RPMI8226 (cell line): ENCODE measurements at regions not wholly inside any gene's neighbourhood (a gene's known extent, or its start where the extent isn't known, plus 50 kb on each side); places are given as distances from the start of the nearest gene placed in this dataset.

Source experiments
- DNase-seq: peaks from one replicate; pipeline ENCODE4 v3.0.0-alpha.2; 2015

GRCh38 chr5:167810573-167810972 lies 480.9 kb upstream of the WWC1 start:
- DNase-seq: no peak

DNA sequence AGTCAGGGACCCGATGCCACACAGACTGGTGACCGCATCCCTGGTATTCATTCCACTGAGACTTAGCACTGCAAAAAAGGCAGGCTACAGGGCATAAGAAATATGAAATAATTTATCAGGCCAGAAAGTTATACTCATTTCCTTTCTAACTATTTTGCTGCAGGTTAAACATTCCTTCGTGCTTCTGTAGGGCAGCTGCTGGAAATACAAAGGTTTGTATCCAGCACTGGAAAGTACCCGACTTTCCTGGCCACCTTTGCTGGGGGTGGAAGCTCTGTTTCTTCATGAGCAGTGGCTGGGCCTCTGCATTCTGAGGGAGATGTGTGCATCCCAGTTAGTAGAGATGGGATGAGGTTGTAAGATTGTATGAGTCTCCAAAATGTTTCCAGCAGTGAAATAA lies 478.6 kb upstream of the WWC1 start:
- no peak for DNase-seq

DNA sequence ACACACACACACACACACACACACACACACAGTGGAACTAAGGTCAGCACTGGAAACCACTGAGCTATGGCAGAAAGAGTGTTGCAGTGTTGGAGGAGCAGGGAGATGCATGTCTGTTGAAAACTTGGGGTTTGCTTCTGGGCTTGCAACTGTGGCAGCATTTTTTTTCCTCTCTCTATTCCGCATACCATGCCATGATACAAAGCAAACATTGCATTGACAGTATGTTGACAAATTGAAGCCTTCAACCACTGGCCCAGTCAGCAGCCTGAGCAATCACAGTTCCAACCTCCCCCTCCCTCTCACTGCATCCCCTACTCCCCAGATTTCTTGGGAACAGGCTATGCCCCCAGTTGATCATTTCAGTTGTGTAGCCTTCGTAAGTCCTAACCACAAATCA lies 478.1 kb upstream of the WWC1 start:
- no peak for DNase-seq

GRCh38 chr5:167814040-167814439 lies 477.4 kb upstream of the WWC1 start:
- DNase-seq: no peak

GRCh38 chr5:167814828-167815227 lies 476.6 kb upstream of the WWC1 start:
- DNase-seq: no peak

DNA sequence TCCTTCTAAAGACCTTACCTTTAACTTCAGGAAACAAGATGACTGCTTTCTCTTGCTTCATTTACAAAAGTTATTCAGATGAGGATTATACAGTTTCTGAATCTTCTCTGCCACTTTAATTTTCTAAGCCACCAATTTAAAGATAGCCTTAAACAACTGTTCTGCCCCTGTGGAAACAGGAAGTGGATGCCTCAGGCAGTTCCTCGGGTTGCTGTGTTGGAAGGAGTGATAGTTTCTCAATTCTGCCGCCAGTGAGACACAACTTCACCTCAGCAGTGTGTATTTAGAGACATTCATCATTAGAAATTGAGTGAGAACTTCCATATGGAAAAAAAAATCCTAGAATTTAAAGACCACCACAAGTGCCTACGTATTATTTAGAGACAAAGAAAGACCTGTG lies 475.1 kb upstream of the WWC1 start:
- no peak for DNase-seq

- DNase-seq: no peak
These were observed 474.6 kb upstream of the WWC1 start for GRCh38 chr5:167816864-167817263.

DNA sequence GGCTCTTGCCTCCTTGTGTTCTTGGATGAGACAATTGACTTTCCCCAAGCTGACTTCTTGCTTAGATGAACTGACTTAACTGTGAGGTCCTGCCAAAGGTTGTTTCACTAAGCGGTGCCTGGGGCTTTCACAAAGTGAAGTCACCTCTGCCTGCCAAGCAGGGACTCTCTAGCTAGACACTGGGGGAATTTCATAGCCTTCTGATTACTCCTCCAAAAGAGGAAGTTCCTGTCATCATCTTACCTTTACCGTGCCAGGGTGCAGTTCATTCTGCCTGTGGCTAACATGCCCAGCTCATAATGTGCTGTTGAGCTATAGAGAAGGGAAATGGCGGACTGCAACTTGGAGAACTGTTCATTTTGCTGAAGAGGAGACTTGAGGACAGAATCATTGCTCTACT lies 472.0 kb upstream of the WWC1 start:
- DNase-seq: peak; percentile 13

- DNase-seq: no peak
These were observed 471.1 kb upstream of the WWC1 start for GRCh38 chr5:167820101-167820990.

DNA sequence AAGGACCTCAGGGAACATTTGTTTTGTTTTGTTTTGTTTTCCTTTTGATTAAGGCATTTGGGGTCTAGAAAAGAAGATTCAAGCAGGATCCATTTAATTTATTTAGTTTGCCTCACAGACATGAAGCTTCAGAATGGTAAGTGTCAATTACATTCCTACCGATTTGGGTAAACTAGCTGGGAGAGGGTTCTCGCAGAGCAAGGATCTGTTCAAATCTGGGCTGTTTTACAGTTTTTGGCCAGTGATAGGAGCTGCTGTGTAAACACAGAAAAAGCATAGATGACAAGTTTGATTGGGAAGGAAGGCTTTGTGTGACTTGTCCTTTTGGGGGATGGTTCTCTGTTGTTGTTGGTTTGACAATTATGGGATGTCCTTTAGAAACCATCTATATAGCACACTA lies 470.3 kb upstream of the WWC1 start:
- DNase-seq: no peak

DNA sequence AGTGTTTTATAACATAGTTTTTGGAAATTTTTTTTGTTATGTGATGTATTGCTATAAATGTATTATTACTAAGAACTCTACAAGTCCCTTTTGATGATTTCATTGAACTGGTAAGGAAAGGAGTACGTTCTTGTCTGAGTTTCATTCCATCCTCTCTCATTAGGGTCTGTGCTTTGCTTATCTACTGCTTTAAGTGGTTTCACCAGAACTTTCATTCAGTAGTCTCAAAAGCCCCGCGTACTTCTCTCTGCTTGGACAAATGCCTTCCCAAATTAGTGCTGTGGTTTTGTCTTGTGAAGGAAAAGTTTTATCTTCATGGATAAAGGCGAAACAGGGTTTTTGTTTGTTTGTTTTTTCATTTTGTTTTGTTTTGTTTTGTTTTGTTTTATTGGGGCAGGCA lies 469.8 kb upstream of the WWC1 start:
- no peak for DNase-seq

DNA sequence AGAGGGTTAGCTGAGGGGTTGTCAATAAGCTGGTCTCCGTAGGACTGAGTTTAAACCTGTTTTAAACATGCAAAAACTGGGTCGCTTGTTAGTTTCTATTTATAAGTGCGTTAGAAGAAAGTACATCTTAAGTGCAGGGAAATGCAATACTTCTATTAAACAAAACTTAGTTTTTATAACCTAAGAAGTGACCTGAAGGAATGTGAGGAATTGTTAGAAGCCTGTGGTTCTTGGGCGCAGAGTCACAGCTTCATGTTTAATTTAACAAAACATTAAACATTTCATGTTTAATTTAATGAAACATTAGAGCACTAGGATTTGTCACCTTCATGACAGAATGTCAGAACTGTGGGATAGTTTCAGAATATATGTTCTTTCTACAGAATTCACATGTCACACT lies 469.2 kb upstream of the WWC1 start:
- DNase-seq: no peak

GRCh38 chr5:167823405-167823804 lies 468.0 kb upstream of the WWC1 start:
- no peak for DNase-seq

GRCh38 chr5:167827766-167828165 lies 463.7 kb upstream of the WWC1 start:
- DNase-seq: no peak

DNA sequence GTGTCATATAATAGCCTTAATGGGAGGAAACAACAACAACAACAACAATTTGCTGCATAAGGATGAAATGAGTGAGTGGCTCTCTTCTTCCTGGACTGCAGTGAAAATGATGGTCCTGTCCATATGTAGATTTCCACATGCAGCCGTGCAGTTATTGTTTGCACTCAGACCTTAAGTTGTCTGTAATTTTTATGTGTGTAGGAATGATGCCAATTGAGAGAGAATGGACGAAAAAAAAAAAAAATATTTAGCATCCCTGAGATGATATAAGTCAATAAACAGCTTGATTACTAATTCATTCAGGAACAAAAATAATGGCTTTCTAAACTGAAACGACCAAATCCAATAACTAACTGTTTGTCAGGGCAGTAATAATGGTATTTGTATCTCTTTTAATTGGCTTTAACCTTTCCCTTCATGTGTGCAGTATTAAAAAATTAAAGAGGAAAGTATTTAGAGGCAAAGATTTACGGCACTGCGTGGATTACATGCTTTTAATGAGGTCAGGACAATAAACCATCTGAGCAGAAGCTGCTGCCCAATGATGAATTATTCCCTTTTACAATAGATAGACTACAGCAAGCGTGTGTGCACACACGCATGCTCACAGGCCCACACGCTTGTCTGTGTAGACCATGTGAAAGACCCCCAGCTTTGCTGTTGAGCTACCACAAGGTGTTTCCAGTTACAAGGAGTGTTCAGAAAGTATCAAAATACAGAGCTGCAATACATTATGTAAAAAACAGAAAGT lies 459.5 kb upstream of the WWC1 start:
- no peak for DNase-seq

DNA sequence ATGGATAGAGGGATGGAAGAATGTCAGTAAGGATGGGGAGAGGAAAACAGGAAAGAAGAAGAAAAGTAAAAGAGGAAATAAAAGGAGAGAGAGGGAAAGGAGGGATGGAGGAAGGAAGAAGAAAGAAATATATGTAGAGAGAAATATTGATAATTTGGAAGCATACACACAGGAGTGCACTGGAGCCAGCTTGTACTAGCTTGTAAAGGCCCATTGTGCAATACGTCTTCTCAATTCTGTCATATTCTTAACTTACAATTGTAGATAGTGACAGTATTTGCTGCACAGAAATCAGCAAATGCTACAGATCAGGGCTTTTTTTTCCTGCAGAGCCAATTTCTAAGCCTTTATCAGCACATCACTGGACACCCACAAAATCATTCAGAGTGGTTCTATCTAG lies 458.8 kb upstream of the WWC1 start:
- no peak for DNase-seq

GRCh38 chr5:167833456-167833855 lies 458.0 kb upstream of the WWC1 start:
- DNase-seq: no peak

GRCh38 chr5:167835146-167835545 lies 456.3 kb upstream of the WWC1 start:
- DNase-seq: no peak

DNA sequence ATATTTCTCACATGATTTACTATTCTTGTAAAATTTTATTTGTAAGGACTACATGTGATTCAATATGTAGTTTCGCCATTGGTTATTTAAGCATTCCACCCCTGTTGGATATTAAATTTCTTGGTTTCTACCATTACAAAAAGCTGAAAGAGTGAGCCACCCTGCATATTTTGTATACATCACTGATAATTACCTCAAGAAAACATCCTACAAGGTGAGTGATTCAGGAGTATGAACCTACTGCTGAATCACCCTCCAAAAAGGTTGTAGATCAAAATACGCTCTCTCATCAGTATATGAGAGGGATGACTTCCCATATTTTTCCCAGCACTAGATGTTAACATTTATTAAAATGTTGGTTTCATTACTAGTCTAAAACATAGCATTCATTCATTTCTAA lies 454.3 kb upstream of the WWC1 start:
- DNase-seq: no peak

DNA sequence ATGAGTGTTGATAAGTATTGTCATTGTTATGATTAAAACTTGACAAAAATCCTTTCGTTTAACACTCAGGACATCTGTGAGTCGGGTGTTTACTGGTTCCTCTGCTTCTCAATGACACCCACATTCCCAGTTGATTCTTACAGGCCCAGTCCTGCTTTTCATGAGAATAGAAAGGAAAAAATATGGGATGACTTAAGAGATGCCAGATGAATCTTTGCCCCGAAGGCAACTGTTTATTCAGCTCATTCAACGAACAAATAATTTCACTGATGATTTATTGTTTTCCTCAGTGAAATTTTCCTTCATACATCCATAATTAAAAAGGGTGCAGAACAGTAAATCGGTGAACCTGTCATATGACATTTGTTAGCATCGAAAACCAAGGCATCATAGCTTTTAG lies 452.4 kb upstream of the WWC1 start:
- DNase-seq: no peak

GRCh38 chr5:167840527-167841130 lies 450.8 kb upstream of the WWC1 start:
- no peak for DNase-seq

- DNase-seq: no peak
These were observed 447.4 kb upstream of the WWC1 start for GRCh38 chr5:167843881-167844572.

- no peak for DNase-seq
These were observed 445.5 kb upstream of the WWC1 start for GRCh38 chr5:167845952-167846351.
